Myocyte (in vitro differentiated cells): ENCODE measurements at regions not wholly inside any gene's neighbourhood (a gene's known extent, or its start where the extent isn't known, plus 50 kb on each side); places are given as distances from the start of the nearest gene placed in this dataset.

Source experiments
- DNase-seq: peaks from one replicate; pipeline ENCODE4 v3.0.0-alpha.2; 2012; ENCODE audit warnings: low read depth

DNA sequence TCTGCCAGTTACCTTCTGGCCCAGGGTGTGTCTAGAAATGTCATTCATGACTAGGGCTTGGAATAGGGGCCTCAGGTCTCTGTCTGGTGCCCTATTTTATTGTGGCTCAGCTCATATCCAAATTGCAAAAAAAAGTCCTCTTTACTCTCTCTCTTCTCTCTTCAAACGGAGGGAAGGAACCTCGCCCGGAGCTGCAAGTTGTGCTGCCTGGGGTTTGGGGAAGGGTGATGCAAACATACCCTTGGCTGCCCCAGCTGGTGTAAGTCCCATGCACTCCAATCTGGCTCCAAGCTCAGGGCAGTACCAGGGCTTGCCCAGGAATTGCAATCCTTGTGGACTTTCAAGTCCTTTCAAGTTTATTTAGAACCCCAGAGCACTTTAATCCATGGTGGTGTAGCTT lies 549.6 kb downstream of the PCDH17 start:
- DNase-seq, result no peak

DNA sequence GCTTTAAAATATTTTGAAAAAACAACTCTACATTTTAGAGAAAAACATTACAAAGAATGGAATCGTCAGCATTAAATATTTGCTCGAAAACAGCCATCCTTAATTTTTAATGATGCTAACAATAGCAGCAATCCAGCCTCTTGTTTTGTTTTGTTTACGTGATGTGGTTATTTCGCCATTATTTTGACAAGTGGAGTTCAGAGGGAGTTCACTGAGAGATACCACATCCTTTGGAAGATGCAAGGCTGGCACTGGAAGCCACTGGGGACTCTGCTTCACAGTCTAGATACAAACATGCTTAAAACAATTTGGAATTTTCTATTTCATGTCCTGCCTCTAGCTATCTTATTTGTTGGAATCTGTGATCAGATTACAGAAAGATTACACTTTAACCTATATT lies 556.3 kb downstream of the PCDH17 start:
- no peak for DNase-seq

DNA sequence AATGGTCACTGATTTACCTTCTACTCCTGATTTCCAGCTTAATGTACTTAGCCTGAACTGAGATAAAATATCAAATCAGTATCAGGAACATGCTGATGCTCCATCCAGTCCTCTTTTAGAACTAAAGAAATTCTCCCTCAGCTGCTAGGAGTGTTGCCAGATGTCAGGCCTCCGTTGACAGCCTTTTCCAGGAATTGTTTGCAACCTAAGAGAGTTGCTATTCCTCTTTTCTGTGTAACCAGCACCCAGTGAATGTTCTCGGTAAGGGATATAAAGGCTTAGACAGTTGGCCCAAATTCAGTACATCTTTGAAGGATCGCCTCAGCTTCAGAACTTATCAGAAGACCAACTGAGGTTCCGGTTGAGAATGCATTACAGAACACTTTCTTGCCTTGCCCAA lies 559.0 kb downstream of the PCDH17 start:
- DNase-seq, result no peak

DNA sequence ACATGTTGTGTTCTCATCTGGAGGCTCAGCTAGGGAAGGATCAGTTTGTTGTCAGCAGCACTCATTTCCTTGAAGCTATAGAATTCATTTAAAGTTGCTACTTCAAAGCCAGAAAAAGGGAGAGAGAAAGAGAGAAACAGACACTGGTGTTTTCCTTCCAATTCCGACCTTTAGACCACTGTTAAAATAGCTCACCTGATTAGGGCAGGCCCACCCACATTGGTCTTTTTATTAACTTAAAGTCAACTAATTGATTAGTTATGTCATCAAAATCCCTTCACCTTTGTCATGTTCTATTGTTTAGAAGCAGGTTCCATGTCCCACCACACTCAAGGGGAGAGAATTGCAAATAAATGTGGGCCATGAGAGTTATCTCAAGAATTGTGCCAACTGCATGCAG lies 560.2 kb downstream of the PCDH17 start:
- no peak for DNase-seq

DNA sequence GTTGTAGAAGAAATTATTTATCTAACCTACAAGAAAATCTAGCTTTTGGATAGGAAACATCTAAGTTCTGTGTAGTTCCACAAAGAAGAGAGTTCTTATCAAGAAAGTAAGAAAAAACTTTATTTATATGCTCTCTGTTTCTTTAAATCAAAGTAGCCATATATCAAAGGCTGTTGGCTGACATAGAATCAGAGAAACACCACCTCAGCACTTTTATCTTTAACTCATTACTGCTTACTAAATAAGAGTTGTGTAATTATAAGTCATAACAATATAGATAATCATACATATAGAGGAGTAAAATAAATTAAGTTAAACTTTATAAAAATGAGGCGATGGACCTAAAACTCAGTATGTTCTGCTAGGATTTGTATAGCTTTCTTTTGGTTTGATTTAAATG lies 570.6 kb downstream of the PCDH17 start:
- DNase-seq, result no peak

DNA sequence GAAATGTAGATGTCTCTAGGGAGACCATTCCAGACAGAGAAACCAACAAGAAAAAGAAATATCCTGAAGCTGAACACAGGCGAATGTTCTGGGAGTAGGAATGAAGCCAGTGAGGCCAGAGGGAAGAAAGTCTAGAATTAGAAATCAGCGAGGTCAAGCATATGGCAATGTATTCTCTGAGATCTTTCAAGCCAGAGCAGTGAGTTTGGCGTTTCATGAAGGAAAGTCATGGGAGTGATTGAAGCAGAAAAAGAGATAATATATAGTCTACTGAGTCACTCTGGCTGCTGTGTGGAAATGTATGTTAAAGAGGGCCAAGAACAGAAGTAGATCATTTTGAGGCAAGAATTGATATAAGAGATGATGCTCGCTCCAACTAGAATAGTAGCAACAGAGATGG lies 576.0 kb downstream of the PCDH17 start:
- no peak for DNase-seq

DNA sequence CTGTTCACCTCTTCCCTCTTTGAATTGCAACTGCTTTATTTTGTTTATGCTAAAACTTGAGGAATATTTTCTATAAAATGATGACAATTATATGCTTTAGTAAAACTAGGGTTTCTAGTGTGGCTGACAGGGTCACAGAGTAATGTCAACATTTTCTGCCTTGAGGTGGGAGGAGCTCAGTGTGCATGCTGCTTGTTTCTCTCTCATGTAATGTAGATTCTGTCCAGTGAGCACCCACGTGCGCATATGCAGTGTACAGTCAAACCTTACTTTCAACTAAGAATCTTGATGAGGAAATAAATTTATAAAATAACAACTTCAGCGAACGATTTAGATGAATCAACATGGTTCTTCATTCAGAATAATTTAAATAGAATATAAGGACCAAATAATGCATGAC lies 603.9 kb downstream of the PCDH17 start:
- DNase-seq, result no peak

DNA sequence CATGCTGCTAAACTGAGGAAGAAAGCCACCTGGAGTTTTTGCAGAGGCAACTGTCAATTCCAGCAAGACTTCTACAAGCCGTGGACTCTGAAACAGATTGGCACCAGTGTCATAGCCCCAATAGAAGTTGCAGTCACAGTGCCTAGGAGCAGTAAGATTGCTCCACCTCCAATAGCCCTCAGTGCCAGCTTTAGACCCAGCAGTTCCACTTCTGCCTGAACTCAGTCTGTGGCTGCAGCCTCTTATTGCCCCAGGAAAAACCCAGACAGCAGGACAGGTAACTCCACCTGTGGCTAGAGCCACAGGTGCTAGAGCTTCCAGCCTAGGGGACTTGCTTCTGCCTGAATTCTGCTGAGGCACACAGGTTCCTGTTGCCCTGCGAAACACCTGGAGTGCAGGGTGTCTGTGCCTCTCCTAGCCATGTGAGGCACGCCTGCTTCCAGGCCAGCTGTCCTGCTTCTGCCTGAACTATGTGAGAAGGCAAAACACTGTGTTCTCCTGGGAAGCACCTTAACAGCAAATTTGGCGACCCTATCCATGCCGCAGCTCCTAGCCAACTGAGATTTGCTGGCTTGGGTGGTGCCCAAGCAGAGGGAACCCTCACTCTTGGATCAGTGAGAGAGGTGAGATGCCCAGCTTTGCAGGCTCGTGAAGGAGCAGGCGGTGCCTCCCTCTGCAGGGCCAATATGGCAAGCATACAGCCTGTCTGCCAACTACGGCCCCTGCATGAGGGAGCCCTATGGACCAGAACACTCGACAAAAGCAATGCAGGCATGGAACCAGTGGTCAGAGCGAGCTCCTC lies 607.6 kb downstream of the PCDH17 start:
- DNase-seq, result no peak

DNA sequence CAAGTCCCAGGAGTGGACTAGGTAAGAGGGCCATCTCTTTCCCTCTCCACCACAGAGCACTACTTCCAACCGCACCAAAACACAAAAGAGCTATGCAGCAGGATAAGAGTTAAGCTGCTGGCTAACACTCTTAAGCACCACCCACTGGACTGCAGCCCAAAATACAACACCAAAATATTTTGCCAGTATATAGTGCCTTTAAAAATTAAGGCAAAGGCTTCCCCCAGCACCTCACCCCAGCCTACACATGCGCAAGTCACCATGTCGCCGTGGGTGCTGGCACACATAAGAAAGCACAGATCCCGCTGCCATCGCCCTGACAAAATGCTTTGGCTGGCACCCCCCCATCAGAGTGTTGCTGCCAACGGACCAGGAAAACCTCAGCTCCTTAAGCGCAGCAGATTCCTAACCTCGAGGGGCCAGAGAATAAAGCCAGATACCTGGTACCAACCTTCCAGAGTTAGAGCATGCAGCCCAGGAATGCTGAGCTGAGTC lies 608.3 kb downstream of the PCDH17 start:
- no peak for DNase-seq

DNA sequence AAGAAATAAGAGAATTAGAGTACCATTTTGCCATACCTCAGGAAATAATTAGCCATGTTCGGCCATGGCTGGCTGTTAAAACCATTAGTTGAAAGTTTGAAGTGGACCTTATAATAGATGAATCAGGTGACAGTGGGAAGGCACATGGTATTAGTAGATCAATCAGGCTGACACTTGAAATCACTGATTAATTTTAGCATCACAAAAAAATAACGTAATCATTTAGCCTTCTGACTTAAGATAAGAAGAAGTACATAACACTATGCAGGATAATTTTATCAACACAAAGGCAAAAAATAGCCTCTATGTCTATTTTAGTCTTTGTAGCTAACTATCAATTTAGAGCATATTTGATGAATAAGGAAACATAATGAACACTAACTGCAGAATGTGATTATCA lies 615.5 kb downstream of the PCDH17 start:
- DNase-seq, result no peak

DNA sequence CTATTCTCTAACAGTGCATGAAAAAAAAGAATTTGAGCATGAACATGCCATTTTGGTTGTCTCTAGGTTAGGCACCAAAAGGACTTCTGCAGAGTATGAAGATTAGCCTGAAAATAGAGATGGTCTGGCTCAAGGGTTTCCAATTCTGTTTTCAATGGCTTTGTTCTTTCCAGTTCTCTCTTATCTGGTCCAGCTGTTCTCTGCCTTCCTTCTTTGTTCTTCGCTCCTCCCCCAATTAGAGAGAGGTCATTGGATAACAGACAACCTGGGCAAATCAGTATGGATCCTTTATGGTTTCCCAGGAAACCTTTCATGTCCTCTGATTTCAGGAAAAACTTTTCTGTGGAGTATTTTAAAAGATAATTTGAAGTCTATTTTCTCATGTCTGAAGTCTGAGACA lies 623.4 kb downstream of the PCDH17 start:
- no peak for DNase-seq

DNA sequence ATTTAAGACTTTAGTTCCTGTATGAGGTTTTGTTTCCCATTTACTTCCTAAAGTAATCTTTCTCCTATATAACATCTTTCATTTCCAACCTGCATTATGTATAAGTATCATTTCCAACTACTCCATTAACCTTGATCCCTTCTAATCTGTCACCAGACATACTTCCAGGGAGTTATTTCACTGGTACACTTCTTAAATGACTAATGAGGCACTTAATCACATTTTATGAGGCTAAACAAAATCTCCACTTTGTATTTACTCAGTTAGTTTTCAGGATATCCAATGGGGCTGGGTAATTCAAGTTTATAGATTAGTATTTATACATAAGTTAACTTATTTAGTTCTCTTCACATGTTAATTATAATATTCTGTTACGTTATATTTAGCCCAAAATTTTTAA lies 634.7 kb downstream of the PCDH17 start:
- no peak for DNase-seq

DNA sequence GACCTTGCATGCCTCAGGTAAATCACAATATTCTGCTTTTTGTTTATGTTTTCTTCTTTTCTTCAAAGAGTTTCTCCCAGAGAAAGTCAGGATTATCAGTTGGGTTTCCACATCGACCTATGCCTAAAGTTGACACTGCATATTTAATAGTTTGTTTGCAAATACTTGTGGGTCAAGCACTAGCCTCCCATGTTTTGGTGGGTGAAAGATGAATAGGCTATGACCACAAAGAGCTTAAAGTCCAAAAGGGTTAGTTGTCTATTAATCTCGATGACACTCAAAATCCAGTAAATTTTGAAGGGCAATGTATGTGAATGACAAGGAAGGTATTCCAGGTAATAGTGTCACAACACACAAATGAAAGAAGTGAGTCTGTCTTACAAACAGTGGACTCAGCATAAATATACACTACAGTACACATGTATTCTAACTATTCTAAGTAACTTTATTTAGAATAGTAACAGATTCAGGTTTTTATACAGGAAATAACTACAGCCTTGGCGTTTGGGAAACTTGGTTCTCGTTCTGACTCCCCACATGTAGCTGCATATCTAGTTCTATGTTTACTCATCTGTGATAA lies 667.1 kb downstream of the PCDH17 start:
- DNase-seq, result no peak

DNA sequence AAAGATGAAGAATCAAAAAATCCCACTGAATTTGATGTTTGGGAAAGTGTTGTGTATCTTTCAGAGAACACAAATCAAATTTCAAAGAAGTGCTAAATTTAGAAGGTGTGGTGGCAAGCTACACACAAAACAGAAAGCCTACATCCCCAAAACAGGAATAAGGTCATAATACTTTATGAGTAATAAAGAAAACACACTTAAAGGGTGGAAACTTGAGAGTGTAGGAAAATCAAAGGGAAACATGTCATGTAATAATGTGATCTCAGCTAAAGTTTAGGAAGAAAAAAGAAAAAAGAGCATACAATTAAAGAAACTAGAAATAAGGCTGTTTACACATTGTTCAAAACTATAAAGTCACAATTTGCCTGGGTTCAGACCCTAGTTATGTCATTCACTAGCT lies 668.7 kb downstream of the PCDH17 start:
- no peak for DNase-seq

DNA sequence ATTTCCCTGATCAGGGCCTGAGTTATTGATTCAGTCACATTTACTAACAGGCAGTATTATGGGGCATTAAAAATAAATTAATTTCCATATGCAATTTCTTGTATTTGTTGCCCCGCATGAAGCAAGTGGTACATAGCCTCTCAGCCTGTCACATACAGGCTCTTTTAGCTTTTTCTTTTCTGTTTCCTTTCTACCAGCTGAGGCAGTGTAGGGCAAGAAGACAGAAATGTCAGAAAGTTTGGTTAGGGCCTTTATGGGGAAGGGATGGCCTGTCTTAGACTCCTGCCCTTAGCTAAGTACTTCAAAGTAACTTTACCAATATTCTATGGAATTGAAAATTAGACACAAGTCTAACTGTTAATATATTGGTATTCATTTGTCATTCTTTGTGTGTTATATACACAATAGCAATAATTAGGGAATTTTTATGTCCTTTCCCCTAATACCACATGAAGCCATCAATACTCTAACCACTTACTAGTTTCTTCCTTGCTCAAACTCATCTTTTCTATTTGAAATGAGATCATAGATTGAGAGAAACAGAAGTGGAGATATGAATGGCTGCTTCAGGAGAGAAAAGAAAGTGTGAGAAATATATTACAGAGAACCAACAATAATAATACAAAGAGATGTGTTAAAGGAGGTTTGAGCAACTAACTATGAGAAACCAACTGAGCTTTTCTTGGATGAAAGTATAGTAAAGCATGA lies 669.6 kb downstream of the PCDH17 start:
- DNase-seq, result no peak

DNA sequence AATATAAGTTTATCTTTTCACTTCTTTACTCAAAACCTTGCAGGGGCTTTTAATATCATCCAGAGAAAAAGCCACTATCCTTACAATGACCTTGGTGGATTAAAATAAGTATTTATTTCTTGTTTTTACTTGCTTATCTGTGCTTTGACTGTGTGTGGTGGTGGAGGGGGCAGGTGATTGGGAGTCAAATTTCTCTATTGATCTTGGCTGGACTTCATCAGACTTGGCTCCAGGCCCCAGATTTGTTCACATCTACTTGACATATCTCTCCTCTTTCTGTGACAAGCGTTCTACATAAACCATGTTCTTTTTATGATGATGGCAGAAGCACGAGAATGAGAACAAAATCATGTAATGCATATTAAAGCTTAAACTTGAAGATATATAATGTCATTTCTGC lies 670.8 kb downstream of the PCDH17 start:
- DNase-seq, result no peak

DNA sequence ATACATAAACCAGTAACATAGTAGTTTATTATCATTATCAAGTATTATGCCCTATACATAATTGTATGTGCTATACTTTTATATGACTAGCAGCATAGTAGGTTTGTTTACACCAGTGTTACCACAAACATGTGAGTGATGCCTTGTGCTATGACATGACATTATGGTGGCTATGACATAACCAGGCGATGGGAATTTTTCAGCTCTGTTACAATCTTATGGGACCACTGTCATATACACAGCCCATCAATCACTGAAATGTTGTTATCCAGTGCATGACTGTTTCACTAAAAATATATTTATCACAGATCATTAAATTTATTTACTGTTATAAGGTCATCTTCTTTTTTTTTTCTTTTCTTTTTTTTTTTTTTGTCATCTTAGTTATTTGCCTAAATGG lies 674.5 kb downstream of the PCDH17 start:
- DNase-seq, result no peak

DNA sequence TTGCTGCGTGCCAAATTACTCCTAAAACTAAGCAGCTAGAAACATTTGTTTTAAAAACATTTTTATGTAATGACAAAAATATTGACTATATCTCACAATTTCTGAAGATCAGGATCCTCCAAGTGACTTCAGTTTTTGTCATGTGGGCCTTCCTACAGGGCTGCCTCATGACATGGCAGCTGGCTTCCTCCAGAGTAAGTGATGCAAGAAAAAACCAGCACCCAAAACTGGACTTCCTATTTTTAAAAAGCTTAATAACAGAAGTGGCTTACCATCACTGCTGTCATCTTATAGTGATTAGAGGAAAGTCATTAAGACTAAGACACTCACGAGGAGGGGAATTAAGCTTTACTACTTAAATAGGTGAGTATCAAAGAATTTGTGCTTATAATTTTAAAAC lies 681.7 kb downstream of the PCDH17 start:
- no peak for DNase-seq

DNA sequence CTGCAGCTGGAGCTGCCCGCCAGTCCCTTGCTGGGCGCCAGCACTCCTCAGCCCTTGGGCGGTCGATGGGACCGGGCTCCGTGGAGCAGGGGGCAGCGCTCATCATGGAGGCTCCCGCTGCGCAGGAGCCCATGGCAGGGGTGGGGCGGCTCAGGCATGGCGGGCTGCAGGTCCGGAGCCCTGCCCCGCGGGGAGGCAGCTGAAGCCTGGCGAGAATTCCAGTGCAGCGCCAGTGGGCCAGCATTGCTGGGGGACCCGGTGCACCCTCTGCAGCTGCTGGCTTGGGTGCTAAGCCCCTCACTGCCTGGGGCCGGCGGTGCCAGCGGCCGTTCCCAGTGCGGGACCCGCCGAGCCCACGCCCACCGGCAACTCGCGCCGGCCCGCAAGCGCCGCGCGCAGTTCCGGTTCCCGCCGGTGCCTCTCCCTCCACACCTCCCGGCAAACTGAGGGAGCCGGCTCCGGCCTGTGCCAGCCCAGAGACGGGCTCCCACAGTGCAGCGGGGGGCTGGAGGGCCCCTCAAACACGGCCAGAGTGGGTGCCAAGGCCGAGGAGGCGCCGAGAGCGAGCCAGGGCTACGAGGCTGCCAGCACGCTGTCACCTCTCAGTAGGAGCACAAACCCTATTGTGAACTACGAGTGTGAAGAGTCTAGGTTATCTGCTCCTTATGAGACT lies 687.1 kb downstream of the PCDH17 start:
- no peak for DNase-seq

DNA sequence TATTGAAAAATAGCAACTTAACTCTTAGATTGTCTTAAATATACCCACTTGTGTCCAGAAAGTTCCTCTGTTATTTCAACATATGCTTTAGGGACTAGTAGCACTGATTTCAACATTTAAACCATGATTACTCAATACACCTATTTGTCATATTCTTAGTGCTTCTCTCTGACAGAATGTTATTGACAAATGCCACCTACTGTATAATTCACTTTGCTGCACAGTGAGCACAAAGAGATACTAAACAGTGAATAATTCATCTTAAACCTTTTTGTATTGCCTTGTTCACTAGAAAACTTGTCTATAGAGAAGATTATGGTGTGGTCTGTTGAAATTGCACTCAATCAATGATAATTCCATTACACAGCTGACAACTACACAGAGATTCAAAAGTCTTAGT lies 692.6 kb downstream of the PCDH17 start:
- no peak for DNase-seq

DNA sequence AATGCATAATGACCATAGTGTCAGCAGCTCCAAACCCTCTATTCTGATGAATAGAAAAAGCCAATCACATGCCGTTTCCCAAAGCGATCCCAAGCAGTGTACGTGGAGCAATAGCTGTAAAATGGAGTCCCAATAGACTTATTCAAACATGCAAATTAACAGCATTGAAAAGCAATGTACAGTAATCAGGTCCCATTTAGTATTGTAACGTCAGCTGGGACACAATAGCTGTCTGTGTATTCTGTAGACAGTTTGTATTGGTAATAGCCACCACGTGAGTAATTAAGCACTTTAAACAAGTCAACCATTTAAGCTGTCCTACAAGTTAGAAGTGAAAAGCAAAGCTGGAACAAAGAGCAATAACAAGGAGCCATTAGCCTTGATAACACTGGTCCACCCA lies 698.2 kb downstream of the PCDH17 start:
- no peak for DNase-seq

DNA sequence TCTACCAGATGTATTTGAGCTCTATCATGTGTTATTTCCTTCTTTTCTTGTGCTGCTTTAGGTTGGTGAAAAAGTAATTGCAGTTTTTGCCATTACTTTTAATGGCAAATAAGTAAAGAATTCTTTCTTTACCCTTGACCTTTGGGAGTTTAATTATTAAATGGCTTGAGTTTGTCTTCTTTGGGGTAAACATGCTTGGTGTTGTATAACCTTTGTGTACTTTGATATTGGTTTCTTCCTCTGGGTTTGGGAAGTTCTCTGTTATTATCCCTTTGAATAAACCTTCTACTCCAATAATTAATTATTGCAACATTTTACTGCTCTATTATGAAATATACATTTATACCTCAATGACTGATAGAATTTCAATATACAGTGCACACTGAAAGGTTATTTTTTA lies 709.4 kb downstream of the PCDH17 start:
- DNase-seq, result no peak
